Body of pancreas (tissue), 4 donors: ENCODE measurements at regions not wholly inside any gene's neighbourhood (a gene's known extent, or its start where the extent isn't known, plus 50 kb on each side); places are given as distances from the start of the nearest gene placed in this dataset.

ENCODE experiments used
- ATAC-seq: fragments of 150-250 bp; one replicate; pipeline ENCODE4 v1.9.1; 2016
- DNase-seq, 4 donors: peaks; one replicate each; pipeline ENCODE4 v3.0.0-alpha.2; 2019
- H3K27ac ChIP-seq, 4 donors: fragments of 200-600 bp; sonication (generic); 1 replicate in 3 of 4; 2 replicates in 1 of 4; pipeline versions ENCODE4 v1.5.1 to v1.6.1; 2016 to 2019; ENCODE audit warnings: mild to moderate bottlenecking in 1 of 4, mixed read lengths in 1 of 4, moderate library complexity in 1 of 4
- H3K27me3 ChIP-seq, 2 donors: fragments of 200-600 bp; sonication (generic); one replicate each; pipeline ENCODE4 v1.6.0; 2016; ENCODE audit warnings: mild to moderate bottlenecking in 1 of 2
- H3K36me3 ChIP-seq, 2 donors: fragments of 200-600 bp; sonication (generic); replicated peaks in 1 of 2; 2 replicates each; pipeline ENCODE4 v1.5.1; 2016; ENCODE audit warnings: low read depth in 2 of 2; ENCODE audit not compliant: insufficient read depth in 1 of 2
- H3K4me1 ChIP-seq: fragments of 200-600 bp; sonication (generic); one replicate; pipeline ENCODE4 v1.6.0; 2016
- H3K4me3 ChIP-seq, 2 donors: fragments of 200-600 bp; sonication (generic); 1 replicate in 1 of 2; 2 replicates in 1 of 2; pipeline ENCODE4 v1.5.1; 2016 to 2019
- H3K9me3 ChIP-seq, 3 donors: fragments of 200-600 bp; sonication (generic); 1 replicate in 2 of 3; 2 replicates in 1 of 3; pipeline ENCODE4 v1.5.1; 2016
- CTCF ChIP-seq, 7 experiments: fragments of 450-650 bp in 4 of 7; fragments of 200-600 bp in 3 of 7; sonication (generic) in 3 of 7; IDR thresholded peaks; one replicate each; pipeline ENCODE4 v1.5.1; 2016 to 2019; ENCODE audit warnings: antibody characterized with exemption in 7 of 7
- POLR2A ChIP-seq, 3 donors: fragments of 450-650 bp; IDR thresholded peaks; one replicate each; pipeline ENCODE4 v1.6.1; 2016; ENCODE audit warnings: antibody characterized with exemption in 3 of 3, mild to moderate bottlenecking in 2 of 3
- WGBS, 2 donors: methylation state at CpG; one replicate each; pipeline ENCODE4 v1.1.5; 2017; 5-methylcytosine and 5-hydroxymethylcytosine counted together
- intact Hi-C: fragments of 100-400 bp; cut with DNase I; formaldehyde crosslinking; loops from one replicate; pipeline ENCODE4 v1.15.1; 2023

GRCh38 chr6:165826487-165827189, 163.6 kb upstream of the PDE10A start:
- no peak overlapping the region for H3K4me3 ChIP-seq
- TF ChIP-seq POLR2A (IDR thresholded peaks at IDR 0.05) (no peak), CTCF (IDR thresholded peaks at IDR 0.05) (no peak)
- H3K36me3 ChIP-seq: no peaks in the 10 kb centered on the region
- no peaks in the 10 kb centered on the region for H3K4me1 ChIP-seq
- intact Hi-C loops: no loop called here
- no peak for DNase-seq
- H3K27me3 ChIP-seq: no peaks in the 10 kb centered on the region
- 84 to 92% methylated on average over 32 of the region's 33 CpGs for WGBS, 2 donors
- ATAC-seq: no peak
- no peak overlapping the region for H3K27ac ChIP-seq
- no peaks in the 10 kb centered on the region for H3K9me3 ChIP-seq

GRCh38 chr6:165825256-165825815, 162.3 kb upstream of the PDE10A start:
- H3K27ac ChIP-seq: no peak overlapping the region
- H3K4me3 ChIP-seq: no peak overlapping the region
- H3K9me3 ChIP-seq: no peaks in the 10 kb centered on the region
- intact Hi-C loops: no loop called here
- TF ChIP-seq POLR2A (IDR thresholded peaks at IDR 0.05): no peak
- no peak for TF ChIP-seq CTCF (IDR thresholded peaks at IDR 0.05)
- H3K4me1 ChIP-seq: no peaks in the 10 kb centered on the region
- DNase-seq (no peak), ATAC-seq (no peak)
- no peaks in the 10 kb centered on the region for H3K36me3 ChIP-seq
- H3K27me3 ChIP-seq: peaks cover 0 to 2% of the 10 kb centered on the region in 2 donors
- WGBS, 2 donors: 77 to 84% methylated on average over 9 of the region's 9 CpGs

- no peak for DNase-seq
- WGBS, 2 donors: 84% methylated on average over 10 of the region's 10 CpGs
These were observed 160.7 kb upstream of the PDE10A start for GRCh38 chr6:165823609-165824326.

GRCh38 chr6:165822501-165822900, 159.5 kb upstream of the PDE10A start:
- no peak for TF ChIP-seq POLR2A (IDR thresholded peaks at IDR 0.05)
- no peak for TF ChIP-seq CTCF (IDR thresholded peaks at IDR 0.05)
- H3K4me1 ChIP-seq: peaks cover 5% of the 10 kb centered on the region
- H3K36me3 ChIP-seq: no peaks in the 10 kb centered on the region
- peaks cover 0 to 3% of the 10 kb centered on the region in 2 donors for H3K27me3 ChIP-seq
- ATAC-seq (no peak), DNase-seq (no peak)
- no peak overlapping the region for H3K27ac ChIP-seq
- intact Hi-C loops: no loop called here
- WGBS, 2 donors: 81 to 88% methylated on average over 7 of the region's 7 CpGs
- H3K9me3 ChIP-seq: no peaks in the 10 kb centered on the region
- no peak overlapping the region for H3K4me3 ChIP-seq

More at GRCh38 chr6:165823609-165824326, 160.7 kb upstream of the PDE10A start:
- peaks cover 0 to 3% of the 10 kb centered on the region in 2 donors for H3K27me3 ChIP-seq
- H3K4me3 ChIP-seq: no peak overlapping the region
- peaks cover 5% of the 10 kb centered on the region for H3K4me1 ChIP-seq
- no peaks in the 10 kb centered on the region for H3K9me3 ChIP-seq
- TF ChIP-seq CTCF (IDR thresholded peaks at IDR 0.05) (no peak), POLR2A (IDR thresholded peaks at IDR 0.05) (no peak)
- H3K36me3 ChIP-seq: no peaks in the 10 kb centered on the region
- no peak overlapping the region for H3K27ac ChIP-seq
- no peak for ATAC-seq
- intact Hi-C loops: no loop called here
